T47D (cell line): ENCODE measurements at regions not wholly inside any gene's neighbourhood (a gene's known extent, or its start where the extent isn't known, plus 50 kb on each side); places are given as distances from the start of the nearest gene placed in this dataset.
"Not testable (repeated sequence)": the region's sequence is repeated elsewhere in the genome, so short reads cannot be mapped to it uniquely, and the experiment has no call there.

Experiments used
- DNase-seq, 2 experiments: peaks; one replicate each; pipeline versions ENCODE4 v3.0.0 to v3.0.0-alpha.2; 2011 to 2012; ENCODE audit warnings: low read depth in 1 of 2, low spot score in 1 of 2
- JUND ChIP-seq: IDR thresholded peaks from 2 replicates; pipeline ENCODE4 v1.6.1; 2012; ENCODE audit warnings: low read depth
- in situ Hi-C: cut with HindIII; loops from 2 replicates; pipeline ENCODE4 v1.10.0; 2016; ENCODE audit warnings: low sequenced_read_pairs, low pct_unique_long_range_greater_than_20kb

DNA sequence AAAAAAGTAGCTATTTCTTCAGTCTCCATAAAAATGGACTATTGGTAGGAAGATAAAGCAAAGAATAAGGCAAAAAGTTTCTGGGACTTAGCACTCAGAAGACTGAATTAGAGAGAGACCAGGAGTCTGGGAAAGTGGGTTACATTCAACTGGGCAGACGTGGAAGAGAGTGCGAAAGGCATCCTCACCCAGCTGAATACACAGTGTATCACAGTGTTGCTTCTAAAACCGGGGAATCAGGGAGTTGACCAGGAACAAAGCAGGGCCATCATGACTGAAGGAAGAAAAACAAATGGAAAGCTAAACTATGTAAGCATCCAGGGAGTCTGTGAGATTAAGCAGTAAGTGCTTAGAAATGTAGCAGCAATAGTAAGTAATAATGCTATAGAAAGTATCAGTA lies 452.9 kb upstream of the MAN1A1 start:
- TF ChIP-seq JUND = no peak
- in situ Hi-C loops = no loop called here
- no peak for DNase-seq

DNA sequence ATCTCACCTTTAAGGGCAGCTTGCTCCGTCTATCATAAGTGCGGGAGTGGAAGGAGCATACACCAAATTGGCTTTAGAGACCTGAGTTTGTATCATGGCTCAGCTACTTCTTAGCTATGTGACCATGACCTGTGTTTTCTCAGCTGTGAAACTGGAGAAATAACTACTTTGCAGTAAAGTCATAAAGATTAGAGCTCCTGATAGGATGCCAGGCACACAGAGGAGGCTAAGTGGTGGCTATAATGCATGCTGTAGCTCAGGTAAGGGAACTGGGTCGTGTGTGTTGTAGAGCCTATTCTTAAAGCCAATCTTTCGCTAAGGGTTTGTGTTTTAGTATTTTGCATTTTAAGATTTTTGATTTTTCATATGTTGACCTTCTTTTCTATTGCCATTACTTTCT lies 451.5 kb upstream of the MAN1A1 start:
- TF ChIP-seq JUND = no peak
- DNase-seq = no peak
- in situ Hi-C loops = no loop called here

DNA sequence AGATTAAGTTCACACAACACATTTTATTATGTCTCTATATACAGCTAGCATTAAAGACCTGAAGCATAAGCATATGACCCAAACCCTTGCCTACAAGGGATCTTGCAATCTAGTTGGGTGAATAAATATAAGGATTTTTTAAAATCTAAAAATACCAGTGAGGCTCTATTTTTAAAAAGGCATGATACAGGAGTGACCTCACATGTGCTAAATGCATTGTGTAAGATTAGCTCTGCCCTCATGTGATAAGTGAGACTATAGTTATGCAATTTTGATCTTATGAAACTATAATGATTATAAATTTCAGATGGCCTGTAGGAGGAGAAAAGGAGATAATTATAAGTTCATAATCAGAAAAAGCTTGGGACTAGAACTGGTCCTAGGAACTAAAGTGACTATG lies 451.0 kb upstream of the MAN1A1 start:
- no peak for TF ChIP-seq JUND
- in situ Hi-C loops = no loop called here
- DNase-seq = no peak

DNA sequence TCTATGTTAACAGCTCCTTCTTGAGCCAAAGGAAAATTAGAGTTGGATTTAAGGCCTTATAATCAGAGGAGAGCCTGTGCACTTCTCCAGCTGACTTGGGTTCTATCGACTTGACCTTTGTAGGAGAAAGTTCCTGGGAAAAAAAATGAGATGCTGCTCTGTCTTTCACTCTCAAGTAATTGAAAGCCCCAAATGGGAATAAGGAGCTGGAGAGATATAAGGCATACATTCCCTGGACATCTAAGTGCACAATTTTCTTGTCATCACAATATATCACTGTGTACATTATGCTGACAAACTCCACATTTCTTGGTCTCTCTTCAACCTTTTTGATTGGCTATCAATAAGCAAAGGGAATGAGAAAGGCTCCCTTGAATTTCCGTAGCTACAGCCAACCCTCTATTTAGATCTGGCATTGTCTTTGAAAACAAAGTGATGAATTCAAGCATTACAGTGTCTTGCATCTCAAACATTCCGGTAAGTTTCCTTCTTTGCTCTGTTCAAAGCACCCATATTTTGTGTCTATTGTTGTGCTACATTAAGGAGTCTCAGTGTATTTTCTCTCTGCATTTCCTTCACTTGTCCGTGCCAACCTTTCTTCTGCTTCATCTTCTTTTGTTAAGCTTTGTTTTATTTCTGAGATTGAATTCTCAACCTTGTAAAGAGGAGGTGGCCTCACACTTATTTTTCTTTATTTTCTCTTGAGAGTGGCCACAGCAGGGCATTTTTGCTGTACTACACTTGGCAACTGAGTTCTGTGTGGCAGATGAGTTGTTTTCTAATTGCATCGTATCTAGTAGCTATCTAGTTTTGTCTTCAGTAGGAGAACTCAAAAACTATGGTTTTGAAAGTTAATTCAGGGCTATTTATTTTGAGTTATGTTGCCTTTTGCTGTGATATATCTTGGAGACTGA lies 450.3 kb upstream of the MAN1A1 start:
- no peak for TF ChIP-seq JUND
- in situ Hi-C loops = no loop called here

DNA sequence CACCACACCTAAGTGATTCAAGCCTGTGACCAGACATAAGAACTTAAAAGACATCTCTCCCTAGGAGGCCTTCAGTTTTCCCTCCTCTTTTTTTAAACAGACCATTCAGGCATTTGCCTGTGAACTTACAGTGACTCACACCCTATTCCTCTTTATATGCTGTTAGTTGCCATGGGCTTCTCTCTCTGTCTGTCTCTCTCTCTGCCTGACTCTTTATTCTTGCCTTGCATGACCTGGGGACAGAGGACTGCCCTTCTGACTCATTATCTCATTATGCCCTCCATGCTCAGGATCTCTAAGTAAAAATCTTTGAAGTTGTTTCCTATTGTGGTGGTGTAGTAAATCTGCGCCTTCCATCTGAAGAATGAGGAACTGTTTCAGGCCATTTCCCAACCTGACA lies 442.2 kb upstream of the MAN1A1 start:
- in situ Hi-C loops = no loop called here
- no peak for DNase-seq
- TF ChIP-seq JUND = no peak

More for the DNA sequence above, 450.3 kb upstream of the MAN1A1 start:
- DNase-seq = no peak

DNA sequence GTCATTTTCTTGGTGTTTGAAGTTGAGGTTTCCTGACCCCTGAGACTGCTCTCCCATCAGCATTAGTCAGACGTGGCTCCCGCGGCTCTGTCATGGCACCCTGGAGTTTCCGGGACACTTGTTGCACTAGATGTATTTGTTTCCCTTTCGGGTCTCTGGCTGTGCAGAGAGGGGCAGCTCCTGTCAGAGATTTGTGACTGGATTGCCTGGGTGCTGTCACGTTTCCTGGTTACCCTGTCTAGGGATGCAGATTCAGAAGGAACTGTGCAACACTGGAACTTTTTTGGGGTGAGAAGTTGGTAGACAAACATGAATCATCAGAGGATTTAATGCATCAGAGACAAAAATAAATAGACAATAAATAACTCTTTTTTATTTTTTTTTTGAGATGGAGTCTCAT lies 431.8 kb upstream of the MAN1A1 start:
- DNase-seq = no peak
- in situ Hi-C loops = no loop called here
- no peak for TF ChIP-seq JUND

DNA sequence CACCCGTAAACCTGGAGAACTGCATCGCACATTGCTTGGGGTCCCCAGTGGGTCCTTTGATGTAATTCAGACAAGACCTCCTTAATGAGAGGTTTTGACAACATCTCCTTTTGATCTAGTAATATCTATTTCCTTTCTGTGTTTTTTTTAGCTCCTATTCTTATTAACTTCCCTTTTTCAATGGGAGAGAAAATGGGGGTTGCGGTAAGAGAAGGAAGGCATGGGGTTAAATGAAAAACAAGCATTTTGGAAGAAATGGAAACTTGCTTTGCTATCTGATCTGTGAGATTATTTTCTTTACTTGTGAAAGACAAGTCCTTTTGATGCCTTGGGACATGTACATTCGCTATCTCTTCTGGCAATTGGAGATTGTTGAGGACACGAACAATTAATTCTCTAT lies 418.6 kb upstream of the MAN1A1 start:
- DNase-seq = no peak
- in situ Hi-C loops = no loop called here
- no peak for TF ChIP-seq JUND

DNA sequence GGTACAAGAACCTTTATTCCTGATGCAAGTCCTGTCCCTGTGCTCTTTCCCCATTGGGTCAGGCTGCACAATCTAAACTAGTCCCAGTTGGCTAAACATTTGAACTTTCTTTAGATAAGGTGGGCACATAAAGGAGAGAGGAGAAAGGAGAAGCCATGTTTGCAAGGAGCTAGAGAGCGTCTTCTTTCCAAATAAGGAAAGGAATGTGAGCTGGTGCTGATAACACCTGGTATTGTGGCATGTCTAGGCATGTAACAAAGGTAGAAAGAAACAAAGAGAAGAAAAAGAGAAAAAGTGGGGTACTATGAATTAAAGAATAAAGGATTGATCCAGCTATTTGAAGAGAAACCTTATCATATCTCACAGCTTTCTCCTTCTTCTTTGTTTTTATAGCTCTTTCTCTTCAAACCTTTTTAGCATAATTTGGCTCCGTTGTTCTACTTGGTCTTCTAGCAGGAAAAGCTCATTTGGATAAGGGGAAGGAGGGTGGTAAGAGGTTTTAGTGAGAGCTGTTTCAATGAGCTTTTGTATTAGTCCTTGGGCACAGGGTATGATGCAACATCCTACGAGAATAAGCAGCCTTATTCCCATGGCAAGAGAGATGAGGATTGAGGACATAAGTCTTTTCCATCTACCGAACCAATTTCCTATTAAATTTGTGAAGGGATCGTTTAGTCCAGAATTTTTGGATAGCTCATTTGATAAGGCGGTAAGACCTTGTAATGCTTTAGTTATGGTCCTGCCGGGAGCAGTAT lies 415.5 kb upstream of the MAN1A1 start:
- in situ Hi-C loops = no loop called here
- TF ChIP-seq JUND = no peak
- DNase-seq = no peak

DNA sequence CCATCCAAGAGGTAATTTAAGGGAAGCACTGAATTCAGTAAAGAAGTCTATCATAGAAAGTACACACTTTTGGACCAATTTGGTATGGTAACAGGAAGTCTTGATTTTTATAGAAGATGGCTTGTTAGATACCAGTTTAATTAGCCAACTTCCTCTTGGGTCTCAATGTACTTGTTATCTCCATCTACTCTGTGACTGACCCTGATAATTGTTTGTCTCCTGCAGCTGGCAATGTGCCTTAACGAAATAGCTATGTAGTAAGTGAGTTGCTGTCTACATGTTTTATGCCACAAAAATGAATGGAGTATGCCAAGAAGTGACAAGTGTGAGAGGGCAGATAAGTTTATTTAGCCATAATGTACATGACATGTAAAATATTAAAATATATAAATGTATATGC lies 410.5 kb upstream of the MAN1A1 start:
- no peak for TF ChIP-seq JUND
- DNase-seq = no peak
- in situ Hi-C loops = no loop called here

DNA sequence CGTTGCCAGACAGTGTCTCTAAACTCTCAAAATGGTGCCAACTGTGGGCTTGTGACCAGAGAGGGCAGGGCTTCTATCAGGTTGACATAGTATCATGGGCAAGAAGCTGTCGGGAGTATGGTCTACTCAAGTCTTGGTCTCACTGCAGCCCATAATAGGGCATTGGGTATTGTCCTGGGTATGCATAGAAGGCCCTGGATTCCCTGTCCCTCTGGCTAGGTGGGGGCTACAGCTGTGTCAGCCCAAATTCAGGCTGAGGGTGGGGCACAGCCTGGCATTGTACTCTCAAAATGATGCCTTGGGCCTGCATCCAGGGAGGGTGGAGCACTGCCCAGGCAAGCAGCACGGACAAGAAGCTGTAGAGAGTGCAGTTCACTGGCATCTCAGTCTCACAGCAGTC lies 408.8 kb upstream of the MAN1A1 start:
- no peak for TF ChIP-seq JUND
- no peak for DNase-seq
- in situ Hi-C loops = no loop called here

DNA sequence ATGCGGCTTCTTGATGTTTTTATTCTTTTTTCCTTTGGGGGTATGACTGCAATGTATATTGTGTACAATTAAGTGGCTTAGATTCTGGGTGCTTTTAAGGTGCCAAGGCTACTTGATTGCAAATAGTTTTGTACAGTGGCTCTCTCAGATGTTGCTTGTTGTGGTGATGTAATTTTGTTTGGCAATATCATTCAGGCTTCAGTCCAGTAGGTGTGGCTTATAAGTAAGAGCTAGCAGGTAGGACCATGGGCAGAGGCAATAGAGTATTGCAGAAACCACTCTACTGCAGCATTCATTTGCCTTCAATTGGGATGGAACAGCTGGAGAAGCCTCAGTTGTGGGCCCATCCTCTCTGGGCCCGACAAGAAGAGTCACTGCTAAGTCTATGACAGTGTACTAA lies 407.9 kb upstream of the MAN1A1 start:
- DNase-seq = no peak
- no peak for TF ChIP-seq JUND
- in situ Hi-C loops = no loop called here

DNA sequence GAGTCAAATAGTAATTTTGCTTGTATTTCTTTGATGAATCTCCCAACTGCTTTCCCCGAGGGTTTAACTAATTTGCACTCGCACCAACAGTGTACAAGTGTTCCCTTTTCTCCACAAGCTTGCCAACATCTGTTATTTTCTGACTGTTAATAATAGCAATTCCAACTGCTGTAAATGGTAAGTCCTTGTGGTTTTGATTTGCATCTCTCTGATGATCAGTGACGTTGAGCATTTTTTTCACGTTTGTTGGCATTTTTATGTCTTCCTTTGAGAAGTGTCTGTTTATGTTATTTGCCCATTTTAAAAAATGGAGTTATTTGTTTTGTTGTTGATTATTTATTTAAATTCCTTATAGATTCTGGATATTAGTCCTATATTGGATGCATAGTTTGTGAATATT lies 399.8 kb upstream of the MAN1A1 start:
- in situ Hi-C loops = no loop called here
- DNase-seq = no peak
- TF ChIP-seq JUND = no peak

DNA sequence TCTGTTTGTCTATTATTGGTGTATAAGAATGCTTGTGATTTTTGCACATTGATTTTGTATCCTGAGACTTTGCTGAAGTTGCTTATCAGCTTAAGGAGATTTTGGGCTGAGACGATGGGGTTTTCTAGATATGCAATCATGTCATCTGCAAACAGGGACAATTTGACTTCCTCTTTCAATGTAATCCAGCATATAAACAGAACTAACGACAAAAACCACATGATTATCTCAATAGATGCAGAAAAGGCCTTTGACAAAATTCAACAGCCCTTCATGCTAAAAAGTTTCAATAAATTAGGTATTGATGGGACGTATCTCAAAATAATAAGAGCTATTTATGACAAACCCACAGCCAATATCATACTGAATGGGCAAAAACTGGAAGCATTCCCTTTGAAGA lies 399.0 kb upstream of the MAN1A1 start:
- in situ Hi-C loops, DNase-seq: not testable (repeated sequence)
